Progenitor cell of endocrine pancreas (in vitro differentiated cells): ENCODE measurements at regions not wholly inside any gene's neighbourhood (a gene's known extent, or its start where the extent isn't known, plus 50 kb on each side); places are given as distances from the start of the nearest gene placed in this dataset.
"Not testable (repeated sequence)": the region's sequence is repeated elsewhere in the genome, so short reads cannot be mapped to it uniquely, and the experiment has no call there.

Experiments
- DNase-seq: peaks from one replicate; pipeline ENCODE4 v3.0.0; 2021; ENCODE audit warnings: low spot score; ENCODE audit not compliant: unreplicated experiment
- H3K27ac Mint-ChIP-seq: 2 replicates; pipeline ENCODE4 v1.8.0; 2021; ENCODE audit warnings: mild to moderate bottlenecking, moderate library complexity, mixed read lengths
- H3K27me3 Mint-ChIP-seq: 2 replicates; pipeline ENCODE4 v1.8.0; 2021; ENCODE audit warnings: mixed read lengths
- H3K36me3 Mint-ChIP-seq: 2 replicates; pipeline ENCODE4 v1.8.0; 2022; ENCODE audit warnings: mixed read lengths; ENCODE audit not compliant: insufficient read depth
- H3K4me1 Mint-ChIP-seq: 2 replicates; pipeline ENCODE4 v1.8.0; 2021; ENCODE audit warnings: low read depth, mixed read lengths
- H3K4me3 Mint-ChIP-seq: 2 replicates; pipeline ENCODE4 v1.8.0; 2021; ENCODE audit warnings: low read depth, mild to moderate bottlenecking, moderate library complexity, mixed read lengths
- H3K9me3 Mint-ChIP-seq: 2 replicates; pipeline ENCODE4 v1.8.0; 2021; ENCODE audit warnings: low read depth, mixed read lengths

DNA sequence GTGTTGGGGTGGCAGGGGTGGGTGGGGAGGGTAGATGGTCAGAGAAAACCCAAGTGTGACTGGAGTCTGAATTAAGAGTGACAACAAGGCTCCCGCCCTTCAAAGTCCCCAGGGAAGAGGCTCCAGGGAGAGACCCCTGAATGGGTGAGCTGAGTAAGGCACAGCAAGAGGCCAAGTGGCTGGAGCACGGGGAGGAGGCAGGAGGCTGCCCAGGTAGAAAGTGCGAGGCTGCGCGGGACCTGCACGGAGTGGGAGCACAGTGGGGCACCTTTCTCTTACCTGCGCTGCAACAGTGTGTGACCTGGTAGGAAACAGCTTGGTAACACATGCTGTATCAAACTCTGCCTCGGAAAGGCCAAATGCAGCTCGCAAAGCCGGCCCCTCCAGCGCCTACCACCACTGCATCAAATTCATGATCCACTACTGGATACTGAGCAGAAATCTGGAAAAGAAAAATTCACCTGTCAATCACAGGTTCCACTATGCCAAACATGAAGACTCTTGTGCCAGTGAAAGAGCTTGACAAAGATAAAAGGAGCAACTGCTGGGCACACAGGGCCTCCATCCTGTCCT is 77.1 kb upstream of the TNK2 start:
- H3K27ac Mint-ChIP-seq, H3K36me3 Mint-ChIP-seq: not testable (repeated sequence)

DNA sequence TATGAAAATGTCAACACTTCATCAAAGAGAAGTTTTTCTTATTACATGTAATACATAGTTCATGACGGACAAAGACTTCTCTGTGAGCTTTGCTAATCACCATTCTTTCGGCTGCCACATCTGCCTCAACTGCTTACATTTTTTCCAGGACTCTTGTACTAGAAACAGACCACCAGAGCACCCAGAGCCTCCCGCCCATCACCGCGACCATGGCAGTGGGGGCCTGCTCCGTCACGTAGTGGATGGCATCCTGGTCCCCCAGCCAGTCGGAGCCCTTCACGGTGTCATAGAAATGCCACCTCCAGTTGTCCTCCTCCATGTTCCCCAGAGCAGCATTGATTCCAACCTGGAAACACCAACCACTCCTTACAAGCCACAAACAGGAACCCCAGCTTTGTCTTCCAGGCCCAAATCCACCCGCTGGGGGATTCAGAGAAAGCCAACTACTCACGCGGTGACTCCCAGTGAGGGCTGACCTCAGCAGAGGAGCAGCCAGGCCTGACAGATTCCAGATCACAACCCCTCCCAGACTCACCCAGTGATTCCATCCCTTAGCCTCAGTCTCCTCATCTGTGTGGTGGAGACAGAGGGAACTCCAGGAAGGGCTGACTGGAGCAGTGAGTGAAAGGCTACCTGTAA is 76.2 kb upstream of the TNK2 start:
- not testable (repeated sequence) for H3K27me3 Mint-ChIP-seq, H3K9me3 Mint-ChIP-seq, H3K4me3 Mint-ChIP-seq, H3K27ac Mint-ChIP-seq, H3K4me1 Mint-ChIP-seq, DNase-seq, H3K36me3 Mint-ChIP-seq

More for the DNA sequence above, 77.1 kb upstream of the TNK2 start:
- H3K4me1 Mint-ChIP-seq, H3K27me3 Mint-ChIP-seq, H3K9me3 Mint-ChIP-seq, H3K4me3 Mint-ChIP-seq, DNase-seq: not testable (repeated sequence)

DNA sequence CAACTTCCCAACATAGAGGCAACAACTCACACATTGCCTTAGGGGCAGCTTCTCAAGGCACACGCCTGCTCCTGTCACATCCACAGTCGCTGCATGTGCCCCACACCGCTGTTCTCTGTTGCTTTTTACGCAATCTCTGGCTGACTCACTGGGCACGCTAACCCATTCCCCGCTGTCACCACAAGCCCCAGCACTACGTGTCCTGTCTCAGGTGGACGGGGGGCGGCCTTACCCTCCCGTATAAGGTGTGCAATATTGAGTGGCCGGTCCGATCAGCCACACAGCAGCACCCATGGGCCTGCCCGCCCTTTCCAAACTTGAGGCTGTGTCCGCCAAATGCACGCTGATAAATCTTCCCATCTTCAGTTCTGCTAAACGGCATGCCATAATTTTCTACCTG is 75.5 kb upstream of the TNK2 start:
- not testable (repeated sequence) for H3K27me3 Mint-ChIP-seq, H3K4me3 Mint-ChIP-seq, H3K9me3 Mint-ChIP-seq, H3K36me3 Mint-ChIP-seq, H3K4me1 Mint-ChIP-seq, H3K27ac Mint-ChIP-seq, DNase-seq

DNA sequence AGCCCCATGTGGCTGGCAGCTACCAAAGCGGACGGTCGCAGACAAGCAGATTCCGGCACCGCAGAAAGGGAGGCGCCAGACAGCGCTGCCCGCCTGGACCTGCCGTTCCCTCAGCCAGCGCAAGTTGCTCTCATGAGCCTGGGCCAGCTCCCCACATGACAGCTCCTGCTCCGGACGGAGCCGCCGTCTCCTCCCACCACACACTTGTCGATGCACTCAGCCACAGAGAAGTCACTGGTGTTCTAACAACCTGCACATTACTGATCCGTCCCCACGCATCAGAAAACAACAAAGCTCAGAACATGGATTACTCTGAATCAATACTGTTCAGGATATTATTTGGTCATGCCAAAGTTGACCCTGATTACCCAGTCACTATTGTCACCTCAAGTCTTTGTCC is 74.4 kb upstream of the TNK2 start:
- not testable (repeated sequence) for H3K9me3 Mint-ChIP-seq, H3K4me3 Mint-ChIP-seq, H3K27ac Mint-ChIP-seq, H3K36me3 Mint-ChIP-seq, H3K4me1 Mint-ChIP-seq, H3K27me3 Mint-ChIP-seq, DNase-seq

DNA sequence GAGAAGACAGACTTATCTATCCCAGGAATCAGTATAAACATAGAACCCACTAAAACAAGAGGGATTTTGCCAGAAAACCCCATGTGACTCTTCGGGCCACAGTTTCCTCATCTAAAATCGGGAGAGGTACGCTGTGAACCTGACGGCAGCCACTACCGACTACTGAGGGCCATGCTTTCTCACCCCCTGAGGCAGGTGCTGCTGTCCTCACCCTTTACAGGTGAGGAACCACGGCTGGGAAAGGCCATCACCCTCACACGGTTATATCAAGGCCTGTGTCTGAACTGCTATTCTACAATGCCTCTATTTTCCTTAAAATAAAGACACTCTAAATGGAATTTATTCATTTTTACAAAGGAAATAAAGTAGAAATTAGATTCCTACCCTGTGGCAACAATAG is 73.4 kb upstream of the TNK2 start:
- not testable (repeated sequence) for DNase-seq, H3K27ac Mint-ChIP-seq, H3K36me3 Mint-ChIP-seq, H3K9me3 Mint-ChIP-seq, H3K4me1 Mint-ChIP-seq, H3K27me3 Mint-ChIP-seq, H3K4me3 Mint-ChIP-seq

DNA sequence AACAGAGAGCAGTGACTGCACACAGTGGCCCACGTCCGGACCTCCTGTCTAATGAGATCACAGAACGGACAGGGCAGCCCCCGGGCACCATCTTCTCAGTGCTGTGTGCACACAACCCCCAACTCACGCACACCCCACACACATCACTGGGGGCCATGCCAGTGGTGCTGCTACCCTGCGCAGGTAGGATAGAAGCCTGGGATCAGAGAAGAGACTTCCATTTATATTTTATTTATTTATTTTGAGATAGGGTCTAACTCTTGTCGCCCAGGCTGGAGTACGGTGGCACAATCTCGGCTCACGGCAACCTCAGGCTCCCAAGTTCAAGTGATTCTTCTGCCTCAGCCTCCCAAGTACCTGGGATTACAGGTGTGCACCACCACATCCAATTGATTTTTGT is 71.5 kb upstream of the TNK2 start:
- DNase-seq, H3K4me3 Mint-ChIP-seq, H3K9me3 Mint-ChIP-seq, H3K27me3 Mint-ChIP-seq, H3K4me1 Mint-ChIP-seq, H3K36me3 Mint-ChIP-seq, H3K27ac Mint-ChIP-seq: not testable (repeated sequence)

DNA sequence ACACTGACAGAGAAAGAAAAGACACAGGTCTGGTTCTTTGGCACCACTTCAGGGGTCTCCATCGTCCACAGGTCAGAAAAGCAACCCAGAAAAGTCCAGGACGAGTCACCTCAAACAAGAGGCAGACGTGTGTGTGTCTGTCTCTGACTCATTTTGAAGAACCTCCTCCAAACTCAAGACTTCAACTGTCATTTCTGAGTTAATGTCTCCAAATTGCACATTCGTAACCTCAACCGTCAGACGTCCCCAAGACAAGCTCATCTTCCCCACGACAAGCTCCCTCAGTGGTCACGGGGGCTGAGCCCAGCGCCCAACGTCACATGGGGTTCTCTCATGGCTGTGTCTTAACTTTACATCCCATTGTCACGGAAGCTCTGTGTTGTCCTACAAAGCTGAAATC is 70.2 kb upstream of the TNK2 start:
- DNase-seq, H3K4me3 Mint-ChIP-seq, H3K9me3 Mint-ChIP-seq, H3K36me3 Mint-ChIP-seq, H3K4me1 Mint-ChIP-seq, H3K27ac Mint-ChIP-seq, H3K27me3 Mint-ChIP-seq: not testable (repeated sequence)

DNA sequence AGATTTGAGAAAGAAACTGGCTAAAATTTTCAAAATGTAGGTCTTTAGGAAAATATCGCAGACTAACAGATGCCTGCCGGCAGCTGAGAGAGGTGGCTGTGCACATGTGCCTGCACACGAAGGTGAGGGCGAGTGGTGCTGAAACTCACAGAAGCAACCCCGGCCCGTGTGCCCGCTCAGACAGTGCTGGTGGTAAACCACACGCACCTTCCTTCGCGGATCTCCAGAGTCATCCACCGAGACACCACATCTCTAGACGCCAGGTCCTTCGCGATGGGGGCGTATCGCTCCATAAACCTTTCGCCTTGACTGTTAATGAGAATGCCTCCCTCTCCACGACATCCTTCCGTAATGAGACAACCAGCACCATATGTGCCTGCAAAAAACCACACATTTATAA is 68.5 kb upstream of the TNK2 start:
- H3K27ac Mint-ChIP-seq, H3K36me3 Mint-ChIP-seq, H3K4me3 Mint-ChIP-seq, H3K9me3 Mint-ChIP-seq, H3K27me3 Mint-ChIP-seq, DNase-seq, H3K4me1 Mint-ChIP-seq: not testable (repeated sequence)

DNA sequence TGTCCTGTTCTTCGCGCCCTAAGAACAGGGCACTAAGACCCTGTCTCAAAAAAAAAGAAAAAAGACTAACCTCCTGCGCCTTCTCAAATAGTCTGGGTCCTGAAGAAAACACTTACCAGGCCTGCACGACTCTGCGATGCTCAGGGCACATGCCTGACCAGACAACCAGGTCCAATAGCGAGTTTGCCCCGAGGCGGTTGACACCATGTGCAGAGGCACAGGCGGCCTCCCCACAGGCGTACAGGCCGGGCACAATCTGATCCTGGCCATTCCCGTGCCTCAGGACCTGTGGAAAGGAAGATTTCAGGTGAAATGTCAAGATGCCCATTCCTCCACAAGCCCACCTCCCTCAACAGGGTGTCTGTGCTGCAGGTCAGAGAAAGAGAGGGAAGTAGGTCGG is 65.9 kb upstream of the TNK2 start:
- H3K27me3 Mint-ChIP-seq, H3K4me1 Mint-ChIP-seq, H3K27ac Mint-ChIP-seq, H3K9me3 Mint-ChIP-seq, H3K4me3 Mint-ChIP-seq, DNase-seq: not testable (repeated sequence)
- H3K36me3 Mint-ChIP-seq: peaks cover 19% of the 10 kb centered on the region

DNA sequence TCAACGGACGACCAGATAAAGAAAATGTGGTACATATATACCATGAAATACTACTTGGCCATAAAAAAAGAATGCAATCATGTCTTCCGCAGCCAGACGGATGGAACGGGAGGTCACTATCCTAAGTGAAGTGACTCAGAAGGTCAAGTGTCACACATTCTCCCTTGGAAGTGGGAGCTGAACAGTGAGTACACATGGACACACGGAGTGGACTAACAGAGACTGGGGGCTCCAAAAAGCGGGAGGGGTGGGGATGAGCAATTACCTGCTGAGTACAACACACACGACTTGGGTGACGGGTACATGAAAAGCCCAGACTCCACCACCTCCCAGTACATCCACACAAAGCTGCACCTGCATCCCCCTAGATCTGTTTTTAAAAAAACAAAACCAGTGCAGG is 62.5 kb upstream of the TNK2 start:
- H3K36me3 Mint-ChIP-seq: peaks cover 22% of the 10 kb centered on the region
- H3K27ac Mint-ChIP-seq, H3K9me3 Mint-ChIP-seq: not testable (repeated sequence)

DNA sequence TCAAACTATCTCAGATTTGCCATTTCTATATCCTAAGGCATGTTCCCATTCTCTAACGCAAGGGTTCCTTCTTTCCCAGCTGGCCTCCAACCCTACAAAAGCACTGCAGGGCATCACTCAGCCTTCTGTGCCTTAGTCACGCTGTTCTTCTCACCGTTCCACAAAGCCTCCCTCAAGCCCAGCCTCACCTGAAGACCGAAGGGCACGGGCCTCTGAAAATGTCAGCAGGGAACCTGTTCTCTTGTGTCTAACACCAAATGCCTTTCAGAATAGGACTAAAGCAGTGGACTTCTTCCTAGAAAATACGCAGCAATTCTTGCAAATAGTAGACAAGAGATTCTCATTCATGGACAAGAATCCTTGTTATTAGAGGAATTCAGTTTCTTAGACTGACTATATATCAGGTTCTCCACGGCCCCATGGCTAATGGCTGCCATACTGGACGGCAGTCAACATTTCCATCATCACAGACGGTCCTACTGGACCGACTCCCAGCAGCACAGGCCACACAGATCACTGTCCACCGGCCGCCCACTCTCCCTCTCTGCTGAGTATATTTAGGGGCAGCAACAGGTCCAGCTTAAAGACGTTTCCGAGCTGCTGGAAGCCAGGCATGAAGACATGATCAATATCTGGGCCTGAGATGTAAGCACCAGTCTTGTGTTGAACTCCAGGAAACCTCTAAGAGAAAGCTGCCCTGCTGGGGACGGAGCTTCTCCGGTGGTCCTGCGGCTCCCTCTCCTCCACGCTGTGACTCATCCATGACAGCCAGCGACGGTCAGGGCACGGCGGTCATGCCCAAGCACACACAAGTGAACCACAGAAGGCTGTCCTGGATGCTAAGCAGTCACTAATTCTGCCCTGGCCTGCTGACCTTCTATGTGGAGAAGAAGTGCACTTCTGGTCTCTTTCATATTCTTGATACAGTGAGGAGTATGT is 61.8 kb upstream of the TNK2 start:
- not testable (repeated sequence) for DNase-seq, H3K9me3 Mint-ChIP-seq, H3K4me3 Mint-ChIP-seq, H3K4me1 Mint-ChIP-seq, H3K27ac Mint-ChIP-seq, H3K27me3 Mint-ChIP-seq
- H3K36me3 Mint-ChIP-seq: peaks cover 26% of the 10 kb centered on the region

More for the DNA sequence above, 62.5 kb upstream of the TNK2 start:
- H3K4me1 Mint-ChIP-seq, DNase-seq, H3K27me3 Mint-ChIP-seq, H3K4me3 Mint-ChIP-seq: not testable (repeated sequence)

DNA sequence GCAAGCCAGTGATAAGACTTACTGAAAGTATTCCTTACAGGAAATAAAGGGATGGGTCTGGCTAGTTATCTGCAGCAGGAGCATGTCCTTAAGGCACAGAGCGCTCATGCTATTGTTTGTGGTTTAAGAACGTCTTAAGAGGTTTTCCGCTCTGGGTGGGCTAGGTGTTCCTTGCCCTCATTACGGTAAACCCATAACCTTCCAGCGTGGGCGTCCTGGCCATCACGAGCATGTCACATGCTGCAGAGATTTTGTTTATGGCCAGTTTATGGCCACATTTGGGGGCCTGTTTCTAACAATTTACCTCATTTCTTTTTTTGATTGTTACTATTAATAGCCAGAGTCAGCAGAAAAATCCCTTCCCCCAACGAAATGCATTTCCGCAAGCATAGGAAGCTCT is 61.0 kb upstream of the TNK2 start:
- not testable (repeated sequence) for H3K4me3 Mint-ChIP-seq, H3K4me1 Mint-ChIP-seq, H3K27me3 Mint-ChIP-seq, DNase-seq, H3K9me3 Mint-ChIP-seq, H3K27ac Mint-ChIP-seq
- H3K36me3 Mint-ChIP-seq: peaks cover 28% of the 10 kb centered on the region

DNA sequence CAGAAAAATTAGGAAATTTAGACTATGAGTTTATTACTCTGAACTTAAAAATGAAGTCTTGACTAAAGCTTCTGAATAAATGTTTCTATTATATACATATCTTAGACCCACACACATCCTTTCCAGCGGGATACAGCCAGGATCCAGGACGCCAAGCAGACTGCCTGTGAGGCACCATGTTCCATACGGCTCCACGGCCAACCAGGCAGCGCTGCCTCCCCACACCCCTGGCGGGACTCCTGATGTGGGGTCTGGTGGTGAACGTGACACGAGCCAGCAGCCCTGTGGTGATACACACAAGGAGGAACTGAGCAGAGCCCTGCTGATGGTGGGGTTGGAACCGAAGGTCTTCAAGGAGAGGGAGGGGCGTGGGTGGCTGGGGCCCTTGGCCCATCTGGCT is 59.8 kb upstream of the TNK2 start:
- not testable (repeated sequence) for DNase-seq, H3K9me3 Mint-ChIP-seq, H3K4me1 Mint-ChIP-seq, H3K27me3 Mint-ChIP-seq, H3K27ac Mint-ChIP-seq, H3K4me3 Mint-ChIP-seq
- peaks cover 29% of the 10 kb centered on the region for H3K36me3 Mint-ChIP-seq
